WERI-Rb-1 (cell line): ENCODE measurements at regions not wholly inside any gene's neighbourhood (a gene's known extent, or its start where the extent isn't known, plus 50 kb on each side); places are given as distances from the start of the nearest gene placed in this dataset.
"Not testable (repeated sequence)": the region's sequence is repeated elsewhere in the genome, so short reads cannot be mapped to it uniquely, and the experiment has no call there.

Source experiments
- DNase-seq: peaks from one replicate; pipeline ENCODE4 v3.0.0-alpha.2; 2020
- H3K27ac ChIP-seq: fragments of 250-450 bp; sonication (Bioruptor Pico); 2 replicates; pipeline ENCODE4 v1.5.1; 2020; ENCODE audit warnings: mild to moderate bottlenecking, moderate library complexity
- H3K27me3 ChIP-seq: fragments of 250-450 bp; sonication (Bioruptor Pico); 2 replicates; pipeline ENCODE4 v1.5.1; 2021; ENCODE audit warnings: mild to moderate bottlenecking, low read depth, moderate library complexity; ENCODE audit not compliant: insufficient read depth, severe bottlenecking
- H3K36me3 ChIP-seq: fragments of 250-450 bp; sonication (Bioruptor Pico); 2 replicates; pipeline ENCODE4 v1.5.1; 2020; ENCODE audit warnings: mild to moderate bottlenecking, moderate library complexity
- H3K4me3 ChIP-seq: 2 replicates; pipeline ENCODE4 v1.5.1; 2011; ENCODE audit warnings: low read depth, mild to moderate bottlenecking, control low read depth, low read length
- H3K9me3 ChIP-seq: fragments of 250-450 bp; sonication (Bioruptor Pico); 2 replicates; pipeline ENCODE4 v1.5.1; 2021; ENCODE audit warnings: mild to moderate bottlenecking, moderate library complexity; ENCODE audit not compliant: severe bottlenecking
- TF ChIP-seq, protein P1 (sequence below): IDR thresholded peaks from 2 replicates; pipeline ENCODE4 v1.5.1; 2011; ENCODE audit warnings: low read depth, mild to moderate bottlenecking, control low read depth, inconsistent platforms, low read length

DNA sequence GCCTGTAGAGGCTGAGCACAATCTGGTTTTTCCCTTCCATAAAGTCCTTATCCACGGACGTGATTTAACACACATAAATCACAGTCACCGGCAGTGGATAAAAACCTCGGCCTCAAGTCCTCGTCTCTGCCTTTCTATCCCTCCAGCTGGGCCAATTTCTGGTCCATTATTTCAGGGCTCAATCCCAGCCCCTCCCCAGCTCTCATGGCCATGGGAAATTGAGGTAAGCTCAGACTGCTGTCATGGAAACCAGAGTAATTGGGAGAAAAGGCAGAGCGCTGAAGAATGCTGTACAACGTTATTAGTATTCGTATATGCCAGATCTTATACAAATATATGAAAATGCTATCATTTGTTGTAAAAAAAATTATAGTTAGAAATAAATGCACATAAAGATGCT, 86.2 kb upstream of the USP29 start:
- TF ChIP-seq, protein P1, sequence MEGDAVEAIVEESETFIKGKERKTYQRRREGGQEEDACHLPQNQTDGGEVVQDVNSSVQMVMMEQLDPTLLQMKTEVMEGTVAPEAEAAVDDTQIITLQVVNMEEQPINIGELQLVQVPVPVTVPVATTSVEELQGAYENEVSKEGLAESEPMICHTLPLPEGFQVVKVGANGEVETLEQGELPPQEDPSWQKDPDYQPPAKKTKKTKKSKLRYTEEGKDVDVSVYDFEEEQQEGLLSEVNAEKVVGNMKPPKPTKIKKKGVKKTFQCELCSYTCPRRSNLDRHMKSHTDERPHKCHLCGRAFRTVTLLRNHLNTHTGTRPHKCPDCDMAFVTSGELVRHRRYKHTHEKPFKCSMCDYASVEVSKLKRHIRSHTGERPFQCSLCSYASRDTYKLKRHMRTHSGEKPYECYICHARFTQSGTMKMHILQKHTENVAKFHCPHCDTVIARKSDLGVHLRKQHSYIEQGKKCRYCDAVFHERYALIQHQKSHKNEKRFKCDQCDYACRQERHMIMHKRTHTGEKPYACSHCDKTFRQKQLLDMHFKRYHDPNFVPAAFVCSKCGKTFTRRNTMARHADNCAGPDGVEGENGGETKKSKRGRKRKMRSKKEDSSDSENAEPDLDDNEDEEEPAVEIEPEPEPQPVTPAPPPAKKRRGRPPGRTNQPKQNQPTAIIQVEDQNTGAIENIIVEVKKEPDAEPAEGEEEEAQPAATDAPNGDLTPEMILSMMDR: no peak
- Histone ChIP-seq H3K4me3 (no peak overlapping the region), H3K27ac (no peak overlapping the region), H3K9me3 (peaks cover 6% of the 10 kb centered on the region), H3K36me3 (no peaks in the 10 kb centered on the region), H3K27me3 (no peaks in the 10 kb centered on the region)
- DNase-seq: no peak

- Histone ChIP-seq H3K4me3 (no peak overlapping the region), H3K9me3 (peaks cover 6% of the 10 kb centered on the region), H3K27ac (no peak overlapping the region), H3K27me3 (no peaks in the 10 kb centered on the region), H3K36me3 (no peaks in the 10 kb centered on the region)
- no peak for DNase-seq
- TF ChIP-seq, protein P1: no peak
These were observed 85.2 kb upstream of the USP29 start for GRCh38 chr19:57034544-57034943.

DNA sequence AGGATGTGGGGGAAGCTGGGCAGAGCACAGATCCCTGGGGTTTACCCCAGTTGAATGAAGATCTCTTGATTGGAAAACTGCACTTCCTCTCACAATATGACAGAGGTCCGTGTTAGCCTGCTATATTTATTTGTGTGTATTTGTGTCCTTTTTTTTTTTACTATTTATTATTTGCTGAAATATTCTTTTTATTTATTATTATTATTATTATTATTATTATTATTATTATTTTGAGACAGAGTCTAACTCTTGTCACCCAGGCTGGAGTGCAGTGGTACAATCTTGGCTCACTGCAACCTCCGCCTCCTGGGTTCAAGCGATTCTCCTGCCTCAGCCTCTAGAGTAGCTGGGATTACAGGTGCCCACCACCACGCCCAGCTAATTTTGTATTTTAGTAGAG, 84.0 kb upstream of the USP29 start:
- H3K27ac ChIP-seq, H3K9me3 ChIP-seq, DNase-seq, H3K27me3 ChIP-seq, H3K36me3 ChIP-seq, H3K4me3 ChIP-seq: not testable (repeated sequence)

- DNase-seq: no peak
- Histone ChIP-seq H3K4me3 (no peak overlapping the region), H3K9me3 (peaks cover 4% of the 10 kb centered on the region), H3K27me3 (no peaks in the 10 kb centered on the region), H3K36me3 (no peaks in the 10 kb centered on the region), H3K27ac (no peak overlapping the region)
- TF ChIP-seq, protein P1: no peak
These were observed 82.2 kb upstream of the USP29 start for GRCh38 chr19:57037556-57037955.

DNA sequence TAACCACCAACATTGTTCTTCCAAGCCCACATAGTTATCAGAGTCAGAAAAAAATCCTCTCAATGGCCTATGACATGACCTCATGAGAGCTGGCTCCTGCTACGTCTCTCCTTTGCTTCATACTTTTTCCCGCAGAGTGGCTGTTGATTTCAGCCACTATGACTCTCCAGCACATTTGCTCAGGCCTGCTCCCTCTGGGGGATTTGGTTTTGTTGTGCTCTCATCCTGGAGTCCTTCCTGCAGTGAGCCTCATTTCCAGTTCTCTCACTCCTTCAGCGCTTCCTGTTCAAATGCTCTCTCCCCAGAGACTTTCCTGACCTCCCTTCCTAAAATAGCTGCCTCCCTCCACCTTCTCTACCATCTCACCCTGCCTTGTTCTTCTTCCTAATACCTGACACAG, 72.0 kb upstream of the USP29 start:
- H3K9me3 ChIP-seq: no peaks in the 10 kb centered on the region
- no peak overlapping the region for H3K27ac ChIP-seq
- no peaks in the 10 kb centered on the region for H3K36me3 ChIP-seq
- DNase-seq: no peak
- no peaks in the 10 kb centered on the region for H3K27me3 ChIP-seq
- TF ChIP-seq, protein P1: no peak
- no peak overlapping the region for H3K4me3 ChIP-seq

- no peak overlapping the region for H3K4me3 ChIP-seq
- H3K27ac ChIP-seq: no peak overlapping the region
- TF ChIP-seq, protein P1: no peak
- no peaks in the 10 kb centered on the region for H3K36me3 ChIP-seq
- H3K27me3 ChIP-seq: no peaks in the 10 kb centered on the region
- no peaks in the 10 kb centered on the region for H3K9me3 ChIP-seq
- DNase-seq: no peak
These were observed 68.9 kb upstream of the USP29 start for GRCh38 chr19:57050863-57051262.
